Stimulated activated CD8-positive, alpha-beta memory T cell treated with anti-CD3 and anti-CD28 coated beads, Interleukin-15, amount 100 ng/mL, for 48 hours (primary cell): ENCODE measurements at regions not wholly inside any gene's neighbourhood (a gene's known extent, or its start where the extent isn't known, plus 50 kb on each side); places are given as distances from the start of the nearest gene placed in this dataset.
A peak's percentile ranks its signal among the peaks of the same experiment; 100 is the strongest.

ENCODE experiments used
- DNase-seq, 2 donors: peaks; one replicate each; pipeline ENCODE4 v3.0.0-alpha.2; 2020; ENCODE audit warnings: low read depth in 2 of 2

- DNase-seq = no peak
Measured at GRCh38 chr1:29753771-29754572, 517.6 kb downstream of the PTPRU start.

- no peak for DNase-seq
Measured at GRCh38 chr1:29753244-29753643, 516.9 kb downstream of the PTPRU start.

GRCh38 chr1:29752141-29752540 is 515.8 kb downstream of the PTPRU start:
- no peak for DNase-seq

GRCh38 chr1:29749024-29749945 is 513.0 kb downstream of the PTPRU start:
- DNase-seq = no peak

- DNase-seq = no peak
Measured at GRCh38 chr1:29747196-29747595, 510.9 kb downstream of the PTPRU start.

- DNase-seq = no peak
Measured at GRCh38 chr1:29746076-29746665, 509.8 kb downstream of the PTPRU start.

GRCh38 chr1:29744684-29745490 is 508.6 kb downstream of the PTPRU start:
- DNase-seq = no peak

- no peak for DNase-seq
Measured at GRCh38 chr1:29743931-29744330, 507.6 kb downstream of the PTPRU start.

- DNase-seq = no peak
Measured at GRCh38 chr1:29743264-29743663, 506.9 kb downstream of the PTPRU start.

GRCh38 chr1:29739176-29739575 is 502.9 kb downstream of the PTPRU start:
- DNase-seq = no peak

GRCh38 chr1:29736582-29737188 is 500.4 kb downstream of the PTPRU start:
- DNase-seq = no peak

- no peak for DNase-seq
Measured at GRCh38 chr1:29732453-29732852, 496.1 kb downstream of the PTPRU start.

- no peak for DNase-seq
Measured at GRCh38 chr1:29730623-29731022, 494.3 kb downstream of the PTPRU start.

- no peak for DNase-seq
Measured at GRCh38 chr1:29729281-29729680, 493.0 kb downstream of the PTPRU start.

- DNase-seq = no peak
Measured at GRCh38 chr1:29728703-29729102, 492.4 kb downstream of the PTPRU start.

GRCh38 chr1:29725262-29725661 is 488.9 kb downstream of the PTPRU start:
- no peak for DNase-seq

GRCh38 chr1:29722598-29722997 is 486.3 kb downstream of the PTPRU start:
- no peak for DNase-seq

GRCh38 chr1:29719253-29719652 is 482.9 kb downstream of the PTPRU start:
- peak in 1 of 2 donors; percentile 19 for DNase-seq

GRCh38 chr1:29718791-29719190 is 482.5 kb downstream of the PTPRU start:
- no peak for DNase-seq

- no peak for DNase-seq
Measured at GRCh38 chr1:29716306-29716705, 480.0 kb downstream of the PTPRU start.

- DNase-seq = no peak
Measured at GRCh38 chr1:29713857-29714256, 477.5 kb downstream of the PTPRU start.
